ENCODE measurements at regions not wholly inside any gene's neighbourhood (a gene's known extent, or its start where the extent isn't known, plus 50 kb on each side); places are given as distances from the start of the nearest gene placed in this dataset.

- TF ChIP-seq CTCF (IDR thresholded peaks at IDR 0.05), result no peak
- no peak for TF ChIP-seq POLR2A (IDR thresholded peaks at IDR 0.05)
These were observed 108.2 kb upstream of the NR3C1 start for GRCh38 chr5:143511736-143512135.

Data from heart left ventricle (tissue), 13 donors.